GM13977 (cell line): ENCODE measurements at regions not wholly inside any gene's neighbourhood (a gene's known extent, or its start where the extent isn't known, plus 50 kb on each side); places are given as distances from the start of the nearest gene placed in this dataset.

Experiments used
- DNase-seq: peaks from one replicate; pipeline ENCODE4 v3.0.0; 2012; ENCODE audit warnings: low spot score
- in situ Hi-C: fragments of 300-500 bp; cut with MboI; formaldehyde crosslinking; loops from one replicate; pipeline ENCODE4 v1.12.0; 2022; ENCODE audit warnings: low sequenced_read_pairs, low pct_unique_long_range_greater_than_20kb, mixed read lengths, inconsistent platforms; ENCODE audit not compliant: unreplicated experiment
- TF ChIP-seq, protein P1 (sequence below): IDR thresholded peaks from 2 replicates; pipeline ENCODE4 v1.5.1; 2012; ENCODE audit warnings: mild to moderate bottlenecking, control low read depth; ENCODE audit not compliant: insufficient read depth; ENCODE audit errors: extremely low read depth, missing control alignments

DNA sequence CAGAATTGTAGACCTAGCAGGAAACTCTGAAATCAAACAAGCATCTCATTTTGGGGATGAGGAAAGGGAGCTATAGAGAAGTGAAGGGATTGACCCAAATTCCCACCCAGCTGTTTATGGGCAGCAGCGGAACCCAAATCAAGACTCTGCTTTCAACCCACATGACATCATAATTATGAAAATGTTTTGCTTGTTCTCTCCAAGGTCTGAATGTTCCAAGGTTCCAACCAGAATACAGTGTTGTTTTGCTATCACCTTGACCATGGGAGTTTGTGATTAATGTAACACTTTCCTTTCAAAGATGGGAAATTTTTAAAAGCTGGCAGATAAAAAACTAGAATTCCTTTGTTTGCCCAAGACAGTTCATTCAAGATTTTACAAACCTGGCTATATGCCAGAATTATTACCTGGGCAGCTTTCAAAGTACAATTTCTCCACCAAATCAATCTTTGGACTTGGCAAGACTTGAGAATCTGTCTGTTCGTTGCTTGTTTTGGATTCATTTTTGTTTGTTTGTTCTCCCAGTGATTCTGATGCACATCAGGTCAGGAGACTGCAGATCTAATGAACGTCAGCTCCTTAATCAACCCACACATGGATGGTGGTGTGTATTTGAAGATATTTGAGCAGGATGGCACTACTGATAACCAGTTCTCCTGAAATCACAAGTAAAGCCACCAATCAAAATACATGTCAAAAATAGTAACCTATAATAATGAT is 322.7 kb downstream of the FOXO1 start:
- no peak for DNase-seq
- in situ Hi-C loops: no loop called here
- TF ChIP-seq, protein P1, sequence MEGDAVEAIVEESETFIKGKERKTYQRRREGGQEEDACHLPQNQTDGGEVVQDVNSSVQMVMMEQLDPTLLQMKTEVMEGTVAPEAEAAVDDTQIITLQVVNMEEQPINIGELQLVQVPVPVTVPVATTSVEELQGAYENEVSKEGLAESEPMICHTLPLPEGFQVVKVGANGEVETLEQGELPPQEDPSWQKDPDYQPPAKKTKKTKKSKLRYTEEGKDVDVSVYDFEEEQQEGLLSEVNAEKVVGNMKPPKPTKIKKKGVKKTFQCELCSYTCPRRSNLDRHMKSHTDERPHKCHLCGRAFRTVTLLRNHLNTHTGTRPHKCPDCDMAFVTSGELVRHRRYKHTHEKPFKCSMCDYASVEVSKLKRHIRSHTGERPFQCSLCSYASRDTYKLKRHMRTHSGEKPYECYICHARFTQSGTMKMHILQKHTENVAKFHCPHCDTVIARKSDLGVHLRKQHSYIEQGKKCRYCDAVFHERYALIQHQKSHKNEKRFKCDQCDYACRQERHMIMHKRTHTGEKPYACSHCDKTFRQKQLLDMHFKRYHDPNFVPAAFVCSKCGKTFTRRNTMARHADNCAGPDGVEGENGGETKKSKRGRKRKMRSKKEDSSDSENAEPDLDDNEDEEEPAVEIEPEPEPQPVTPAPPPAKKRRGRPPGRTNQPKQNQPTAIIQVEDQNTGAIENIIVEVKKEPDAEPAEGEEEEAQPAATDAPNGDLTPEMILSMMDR: no peak

DNA sequence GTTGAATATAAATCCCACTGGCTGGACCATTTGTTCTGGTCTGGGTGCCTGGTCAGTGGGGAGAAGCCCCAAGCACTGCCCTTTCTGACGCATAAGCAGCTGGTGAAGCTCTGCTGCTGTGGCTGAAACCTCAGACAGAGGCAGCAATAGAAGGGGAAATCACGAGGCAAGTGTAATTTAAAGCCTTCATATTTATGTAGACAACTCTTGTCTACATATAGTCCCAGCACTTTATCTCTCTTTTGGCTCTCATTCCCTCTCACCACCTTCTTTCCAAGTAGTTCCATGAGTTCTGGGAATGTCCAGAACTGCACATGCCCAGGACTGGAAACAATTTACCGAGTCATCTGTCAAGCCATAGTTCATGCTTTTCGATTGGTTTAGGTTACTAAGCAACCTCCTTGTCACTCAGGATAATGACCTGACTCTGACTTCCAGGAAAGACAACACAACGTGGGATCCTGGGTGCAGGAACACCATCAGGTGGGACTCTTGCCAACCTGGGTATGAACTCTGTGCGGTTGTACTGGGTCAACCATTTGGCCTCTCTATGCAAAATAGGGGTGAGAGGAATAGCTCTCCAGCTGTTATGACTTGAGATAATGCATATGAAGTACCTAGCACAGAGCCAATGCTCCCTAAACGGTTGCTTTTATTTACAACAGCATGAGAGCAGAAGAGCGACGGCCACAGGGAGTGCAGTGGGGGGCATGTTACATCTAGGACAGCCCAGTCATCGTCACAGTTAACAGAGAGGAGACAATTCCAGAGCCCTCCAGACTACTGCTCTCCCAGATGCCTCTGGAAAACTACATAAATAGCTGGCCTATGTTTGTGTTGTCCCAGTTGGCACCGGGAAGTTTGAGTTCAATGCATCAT is 321.9 kb downstream of the FOXO1 start:
- TF ChIP-seq, protein P1: no peak
- DNase-seq: no peak
- in situ Hi-C loops: no loop called here

DNA sequence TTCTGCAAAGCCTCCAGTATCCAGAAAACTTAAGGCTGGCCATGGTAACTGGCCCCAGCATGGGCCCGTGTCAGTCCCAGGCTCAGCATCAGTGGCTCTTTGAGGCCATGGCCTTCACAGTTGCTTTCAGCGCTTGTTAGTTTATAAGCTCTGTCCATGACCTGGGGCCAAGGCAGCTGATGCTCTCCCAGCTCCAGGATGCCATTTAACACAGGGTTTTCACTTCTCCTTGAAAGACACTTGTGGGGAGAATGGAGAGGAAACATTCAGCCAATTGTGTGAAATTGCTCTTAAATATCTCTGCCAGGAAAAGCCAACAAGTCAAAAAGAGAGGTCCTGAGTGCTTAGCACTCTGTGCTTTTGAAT is 321.3 kb downstream of the FOXO1 start:
- no peak for DNase-seq
- in situ Hi-C loops: no loop called here
- TF ChIP-seq, protein P1: no peak

DNA sequence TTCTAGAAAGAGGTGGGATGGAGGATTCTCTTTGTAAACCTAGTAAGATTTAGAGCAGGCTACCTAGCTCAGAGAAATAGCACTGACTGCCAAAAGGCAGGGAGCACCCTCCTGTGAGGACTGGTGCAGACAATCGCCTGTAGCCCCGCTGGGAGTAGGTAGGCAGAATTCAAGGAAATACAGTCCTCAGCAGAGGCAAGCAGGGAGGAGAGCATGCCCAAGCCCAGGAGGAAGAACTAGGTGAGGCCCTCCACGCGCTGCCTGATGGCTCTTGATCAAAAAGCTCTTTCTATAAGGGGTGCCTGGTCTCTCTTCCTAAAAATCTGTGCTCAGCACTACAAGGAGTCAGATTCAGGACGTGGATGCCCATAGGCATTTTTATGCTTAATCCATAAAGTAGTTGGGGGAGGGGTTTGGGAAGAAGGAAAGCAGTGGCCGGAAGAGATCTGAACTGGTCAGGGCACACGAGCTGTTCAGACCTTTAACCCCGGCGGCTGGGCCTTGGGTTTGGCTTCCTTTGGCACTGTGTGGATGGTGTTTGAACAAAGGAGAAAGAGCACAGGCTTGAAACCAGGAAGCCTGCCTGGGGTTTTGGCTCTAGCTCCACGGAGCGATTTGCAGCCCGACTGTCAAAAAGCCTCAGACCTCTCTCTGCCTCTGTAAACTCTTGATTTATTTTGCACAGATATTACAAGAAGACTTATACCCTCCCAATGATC is 320.6 kb downstream of the FOXO1 start:
- TF ChIP-seq, protein P1: no peak
- in situ Hi-C loops: no loop called here
- no peak for DNase-seq

DNA sequence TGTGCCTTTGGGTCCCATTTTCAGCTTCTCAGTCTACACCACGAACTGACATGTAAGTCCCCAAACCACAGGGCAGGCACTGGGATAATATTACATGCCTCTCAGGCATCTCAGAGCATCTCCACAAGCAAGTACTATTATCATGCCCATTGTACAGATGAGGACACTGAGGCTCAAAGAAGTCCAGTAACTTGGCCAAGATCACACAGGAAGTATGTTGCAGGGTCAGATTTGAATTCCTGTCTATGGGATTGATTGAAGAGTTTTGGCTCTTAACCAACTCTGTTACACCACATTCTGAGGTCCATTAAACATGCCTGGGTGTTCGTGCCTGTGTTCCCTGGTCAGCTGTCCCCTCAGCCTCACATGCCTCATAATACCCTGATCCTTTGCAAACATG is 319.8 kb downstream of the FOXO1 start:
- TF ChIP-seq, protein P1: no peak
- no peak for DNase-seq
- in situ Hi-C loops: no loop called here

DNA sequence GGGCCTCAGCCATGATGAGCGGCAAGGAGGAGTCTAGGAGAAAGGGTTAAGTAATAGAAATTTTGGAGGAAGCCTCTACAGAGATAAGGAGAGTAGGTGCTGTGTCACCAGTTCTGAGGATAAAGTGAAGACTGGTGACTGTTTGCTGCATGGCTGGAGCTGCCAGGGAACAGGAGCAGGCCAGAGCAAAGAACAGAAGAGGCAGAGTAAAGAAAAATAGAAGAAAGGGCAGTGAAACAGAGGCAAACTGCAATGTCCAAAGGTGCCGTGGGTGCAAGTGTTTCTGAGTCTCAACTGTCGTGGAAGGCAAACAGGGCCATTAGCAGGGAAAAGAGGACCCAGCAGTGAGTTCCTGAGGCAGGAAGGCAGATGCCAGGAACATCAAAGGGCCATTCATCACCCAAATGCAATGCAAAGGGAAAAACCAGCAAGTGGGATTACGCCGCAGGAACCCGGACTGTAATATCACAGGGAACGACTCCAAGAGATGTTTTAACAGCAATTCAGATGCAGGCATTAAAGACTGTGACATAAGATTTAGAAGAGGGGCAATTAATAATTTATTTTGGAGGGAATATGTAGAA is 318.3 kb downstream of the FOXO1 start:
- TF ChIP-seq, protein P1: no peak
- in situ Hi-C loops: no loop called here

More for the DNA sequence above, 318.3 kb downstream of the FOXO1 start:
- DNase-seq: no peak
